ENCODE measurements at regions not wholly inside any gene's neighbourhood (a gene's known extent, or its start where the extent isn't known, plus 50 kb on each side); places are given as distances from the start of the nearest gene placed in this dataset.

- TF ChIP-seq CTCF (IDR thresholded peaks at IDR 0.05; ENCODE audit: extremely low read depth, low read depth, low read length): no peak
- Histone ChIP-seq H3K4me3 (ENCODE audit: insufficient read depth, low read length) (no peak overlapping the region), H3K79me2 (ENCODE audit: insufficient read depth, low read length) (no peaks in the 10 kb centered on the region), H3K9me3 (ENCODE audit: low read depth, low read length) (no peaks in the 10 kb centered on the region), H3K27me3 (ENCODE audit: insufficient read depth, low read length) (no peaks in the 10 kb centered on the region), H3K4me2 (ENCODE audit: insufficient read depth, low read length) (no peak overlapping the region), H2AFZ (ENCODE audit: low read length) (no peak overlapping the region), H3K4me1 (ENCODE audit: insufficient read depth, low read length) (no peaks in the 10 kb centered on the region), H3K36me3 (ENCODE audit: insufficient read depth, low read length) (no peaks in the 10 kb centered on the region), H3K27ac (ENCODE audit: low read depth, low read length) (no peak overlapping the region), H4K20me1 (ENCODE audit: insufficient read depth, low read length) (no peaks in the 10 kb centered on the region)
- DNase-seq (ENCODE audit: insufficient read length, low spot score, missing footprints): no peak
Measured at GRCh38 chr5:138660051-138660572, 84.9 kb upstream of the HSPA9 start.

- Histone ChIP-seq H3K36me3 (ENCODE audit: insufficient read depth, low read length) (no peaks in the 10 kb centered on the region), H3K4me2 (ENCODE audit: insufficient read depth, low read length) (no peak overlapping the region), H3K4me1 (ENCODE audit: insufficient read depth, low read length) (peaks cover 2% of the 10 kb centered on the region), H3K27me3 (ENCODE audit: insufficient read depth, low read length) (no peaks in the 10 kb centered on the region), H3K79me2 (ENCODE audit: insufficient read depth, low read length) (no peaks in the 10 kb centered on the region), H2AFZ (ENCODE audit: low read length) (no peak overlapping the region), H3K27ac (ENCODE audit: low read depth, low read length) (no peak overlapping the region), H4K20me1 (ENCODE audit: insufficient read depth, low read length) (no peaks in the 10 kb centered on the region), H3K4me3 (ENCODE audit: insufficient read depth, low read length) (no peak overlapping the region), H3K9me3 (ENCODE audit: low read depth, low read length) (no peaks in the 10 kb centered on the region)
- DNase-seq (ENCODE audit: insufficient read length, low spot score, missing footprints): no peak
- TF ChIP-seq CTCF (IDR thresholded peaks at IDR 0.05; ENCODE audit: extremely low read depth, low read depth, low read length): no peak
Measured at GRCh38 chr5:138659561-138659960, 84.4 kb upstream of the HSPA9 start.

GRCh38 chr5:138659121-138659520 lies 83.9 kb upstream of the HSPA9 start:
- Histone ChIP-seq H3K4me1 (ENCODE audit: insufficient read depth, low read length) (peaks cover 6% of the 10 kb centered on the region), H3K27me3 (ENCODE audit: insufficient read depth, low read length) (no peaks in the 10 kb centered on the region), H4K20me1 (ENCODE audit: insufficient read depth, low read length) (no peaks in the 10 kb centered on the region), H3K4me3 (ENCODE audit: insufficient read depth, low read length) (no peak overlapping the region), H3K36me3 (ENCODE audit: insufficient read depth, low read length) (no peaks in the 10 kb centered on the region), H3K4me2 (ENCODE audit: insufficient read depth, low read length) (no peak overlapping the region), H3K9me3 (ENCODE audit: low read depth, low read length) (no peaks in the 10 kb centered on the region), H2AFZ (ENCODE audit: low read length) (no peak overlapping the region), H3K27ac (ENCODE audit: low read depth, low read length) (no peak overlapping the region), H3K79me2 (ENCODE audit: insufficient read depth, low read length) (no peaks in the 10 kb centered on the region)
- DNase-seq (ENCODE audit: insufficient read length, low spot score, missing footprints): no peak
- no peak for TF ChIP-seq CTCF (IDR thresholded peaks at IDR 0.05; ENCODE audit: extremely low read depth, low read depth, low read length)

- no peak for DNase-seq (ENCODE audit: insufficient read length, low spot score, missing footprints)
- H3K36me3 ChIP-seq (ENCODE audit: insufficient read depth, low read length): no peaks in the 10 kb centered on the region
- no peaks in the 10 kb centered on the region for H3K27me3 ChIP-seq (ENCODE audit: insufficient read depth, low read length)
- H3K4me3 ChIP-seq (ENCODE audit: insufficient read depth, low read length): no peak overlapping the region
- H3K9me3 ChIP-seq (ENCODE audit: low read depth, low read length): no peaks in the 10 kb centered on the region
- no peak overlapping the region for H3K27ac ChIP-seq (ENCODE audit: low read depth, low read length)
- H2AFZ ChIP-seq (ENCODE audit: low read length): no peak overlapping the region
- H3K79me2 ChIP-seq (ENCODE audit: insufficient read depth, low read length): no peaks in the 10 kb centered on the region
- no peaks in the 10 kb centered on the region for H4K20me1 ChIP-seq (ENCODE audit: insufficient read depth, low read length)
- TF ChIP-seq CTCF (IDR thresholded peaks at IDR 0.05; ENCODE audit: extremely low read depth, low read depth, low read length): no peak
- peaks cover 8% of the 10 kb centered on the region for H3K4me1 ChIP-seq (ENCODE audit: insufficient read depth, low read length)
- no peak overlapping the region for H3K4me2 ChIP-seq (ENCODE audit: insufficient read depth, low read length)
Measured at GRCh38 chr5:138658676-138659075, 83.5 kb upstream of the HSPA9 start.
